HEK293T (cell line): ENCODE measurements at regions not wholly inside any gene's neighbourhood (a gene's known extent, or its start where the extent isn't known, plus 50 kb on each side); places are given as distances from the start of the nearest gene placed in this dataset.
"Not testable (repeated sequence)": the region's sequence is repeated elsewhere in the genome, so short reads cannot be mapped to it uniquely, and the experiment has no call there.

Source experiments
- CTCF ChIA-PET: fragments of 350-600 bp; formaldehyde crosslinking; extraction: SDS; loops from one replicate; lab custom pipeline; 2021; ENCODE audit warnings: antibody characterized with exemption, inconsistent platforms; lab: Yijun Ruan, JAX
- POLR2A ChIA-PET: fragments of 350-600 bp; formaldehyde crosslinking; extraction: SDS; loops from one replicate; lab custom pipeline; 2020; ENCODE audit warnings: antibody characterized with exemption, inconsistent platforms; lab: Yijun Ruan, JAX
- DNase-seq: peaks from one replicate; pipeline ENCODE4 v3.0.0; 2012; ENCODE audit warnings: mixed read lengths; ENCODE audit errors: extremely low spot score

DNA sequence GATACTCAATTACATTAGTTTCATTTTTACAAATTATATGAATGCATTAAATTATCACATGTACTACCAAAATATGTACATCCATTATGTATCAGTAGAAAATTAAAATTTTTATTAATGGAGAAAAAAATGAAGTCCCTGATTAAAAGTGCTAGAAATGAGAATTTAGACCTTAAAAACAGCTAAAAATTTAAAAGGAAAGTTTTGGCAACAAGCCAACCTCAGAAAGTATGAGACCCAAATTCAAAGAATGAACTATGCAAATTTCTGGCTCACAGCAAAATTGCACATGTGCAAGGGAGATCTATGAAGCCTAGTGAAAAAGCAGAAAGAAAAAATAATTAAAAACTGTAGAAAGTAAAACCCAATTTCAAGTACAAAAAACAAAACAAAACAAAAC, 725.1 kb upstream of the TPTE start:
- POLR2A ChIA-PET, DNase-seq, CTCF ChIA-PET: not testable (repeated sequence)

DNA sequence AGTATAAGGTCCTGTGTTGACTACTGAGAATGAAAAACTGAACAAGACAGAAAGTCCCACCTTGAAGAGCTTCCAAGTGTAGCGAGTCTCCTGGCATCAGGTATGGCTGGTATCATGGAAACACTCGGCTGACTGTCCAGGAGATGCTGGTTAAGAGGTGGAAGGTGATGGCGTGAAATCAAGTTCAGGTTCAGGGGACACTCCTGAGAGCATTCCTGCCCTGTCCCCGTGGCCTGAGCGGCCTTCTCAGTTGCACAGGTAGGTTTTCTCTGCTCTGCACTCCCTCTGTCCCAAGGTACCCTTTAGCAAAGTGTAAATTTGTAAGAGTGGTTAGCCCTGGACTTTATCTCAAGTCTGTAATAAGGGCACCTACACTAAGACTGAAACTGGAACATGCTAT, 713.7 kb upstream of the TPTE start:
- CTCF ChIA-PET, DNase-seq, POLR2A ChIA-PET: not testable (repeated sequence)

DNA sequence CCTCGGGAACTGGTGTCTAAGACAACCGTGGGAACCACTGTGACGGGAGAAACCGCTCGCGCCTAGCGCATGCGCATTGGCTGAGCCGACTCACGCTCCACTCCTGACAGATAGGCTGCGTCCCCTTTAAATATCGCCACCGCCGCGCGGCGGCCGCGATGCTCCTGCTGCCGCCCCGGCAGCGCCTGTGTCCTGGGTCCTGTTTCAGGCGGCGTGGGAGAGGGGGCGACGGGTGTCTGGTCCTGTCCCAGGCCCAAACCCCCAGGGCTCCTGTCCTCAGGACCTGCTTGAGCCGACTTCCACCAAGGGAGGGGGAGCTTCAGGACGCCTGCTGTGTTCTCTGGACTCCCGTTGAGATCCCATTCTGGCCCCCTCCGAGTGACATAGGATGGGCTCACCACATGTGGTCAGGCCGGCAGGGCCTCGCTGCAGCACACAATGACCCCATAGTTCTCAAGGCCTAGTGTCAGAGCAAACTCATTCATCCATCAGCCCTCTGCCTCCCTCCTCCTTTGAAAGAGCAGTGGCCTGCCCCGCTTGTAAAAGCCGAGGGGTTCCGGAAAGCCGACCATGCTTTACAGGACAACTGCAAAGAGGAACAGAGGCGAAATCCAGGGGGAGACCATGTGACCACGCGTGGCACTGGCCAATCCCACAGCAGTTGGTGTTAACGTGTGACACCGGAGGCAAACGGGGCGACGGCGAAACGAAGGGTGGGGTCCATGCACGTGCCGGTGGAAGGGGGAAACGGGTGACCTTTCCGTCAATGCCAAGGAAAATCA, 710.0 kb upstream of the TPTE start:
- CTCF ChIA-PET, POLR2A ChIA-PET, DNase-seq: not testable (repeated sequence)

DNA sequence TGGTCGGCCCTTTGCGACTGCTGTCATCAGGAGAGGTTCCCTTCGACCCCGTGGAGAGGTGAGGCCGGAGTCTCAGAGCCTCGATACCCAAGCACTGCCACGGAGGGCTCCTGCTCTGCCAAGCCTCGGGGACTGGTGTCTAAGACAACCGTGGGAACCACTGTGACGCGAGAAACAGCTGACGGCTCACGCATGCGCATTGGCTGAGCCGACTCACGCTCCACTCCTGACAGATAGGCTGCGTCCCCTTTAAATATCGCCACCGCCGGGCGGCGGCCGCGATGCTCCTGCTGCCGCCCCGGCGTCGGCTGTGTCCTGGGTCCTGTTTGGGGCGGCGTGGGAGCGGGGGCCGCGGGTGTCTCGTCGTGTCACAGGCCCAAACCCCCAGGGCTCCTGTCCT, 708.9 kb upstream of the TPTE start:
- POLR2A ChIA-PET, CTCF ChIA-PET, DNase-seq: not testable (repeated sequence)

DNA sequence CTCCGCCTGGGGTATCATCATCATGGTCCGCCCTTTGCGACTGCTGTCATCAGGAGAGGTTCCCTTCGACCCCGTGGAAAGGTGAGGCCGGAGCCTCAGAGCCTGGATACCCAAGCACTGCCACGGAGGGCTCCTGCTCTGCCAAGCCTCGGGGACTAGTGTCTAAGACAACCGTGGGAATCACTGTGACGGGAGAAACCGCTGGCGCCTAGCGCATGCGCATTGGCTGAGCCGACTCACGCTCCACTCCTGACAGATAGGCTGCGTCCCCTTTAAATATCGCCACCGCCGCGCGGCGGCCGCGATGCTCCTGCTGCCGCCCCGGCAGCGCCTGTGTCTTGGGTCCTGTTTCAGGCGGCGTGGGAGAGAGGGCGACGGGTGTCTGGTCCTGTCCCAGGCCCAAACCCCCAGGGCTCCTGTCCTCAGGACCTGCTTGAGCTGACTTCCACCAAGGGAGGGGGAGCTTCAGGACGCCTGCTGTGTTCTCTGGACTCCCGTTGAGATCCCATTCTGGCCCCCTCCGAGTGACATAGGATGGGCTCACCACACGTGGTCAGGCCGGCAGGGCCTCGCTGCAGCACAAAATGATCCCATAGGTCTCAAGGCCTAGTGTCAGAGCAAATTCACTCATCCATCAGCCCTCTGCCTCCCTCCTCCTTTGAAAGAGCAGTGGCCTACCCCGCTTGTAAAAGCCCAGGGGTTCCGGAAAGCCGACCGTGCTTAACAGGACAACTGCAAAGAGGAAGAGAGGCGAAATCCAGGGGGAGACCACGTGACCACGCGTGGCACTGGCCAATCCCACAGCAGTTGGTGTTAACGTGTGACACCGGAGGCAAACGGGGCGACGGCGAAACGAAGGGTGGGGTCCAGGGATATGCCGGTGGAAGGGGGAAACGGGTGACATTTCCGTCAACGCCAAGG, 707.2 kb upstream of the TPTE start:
- POLR2A ChIA-PET, DNase-seq, CTCF ChIA-PET: not testable (repeated sequence)

DNA sequence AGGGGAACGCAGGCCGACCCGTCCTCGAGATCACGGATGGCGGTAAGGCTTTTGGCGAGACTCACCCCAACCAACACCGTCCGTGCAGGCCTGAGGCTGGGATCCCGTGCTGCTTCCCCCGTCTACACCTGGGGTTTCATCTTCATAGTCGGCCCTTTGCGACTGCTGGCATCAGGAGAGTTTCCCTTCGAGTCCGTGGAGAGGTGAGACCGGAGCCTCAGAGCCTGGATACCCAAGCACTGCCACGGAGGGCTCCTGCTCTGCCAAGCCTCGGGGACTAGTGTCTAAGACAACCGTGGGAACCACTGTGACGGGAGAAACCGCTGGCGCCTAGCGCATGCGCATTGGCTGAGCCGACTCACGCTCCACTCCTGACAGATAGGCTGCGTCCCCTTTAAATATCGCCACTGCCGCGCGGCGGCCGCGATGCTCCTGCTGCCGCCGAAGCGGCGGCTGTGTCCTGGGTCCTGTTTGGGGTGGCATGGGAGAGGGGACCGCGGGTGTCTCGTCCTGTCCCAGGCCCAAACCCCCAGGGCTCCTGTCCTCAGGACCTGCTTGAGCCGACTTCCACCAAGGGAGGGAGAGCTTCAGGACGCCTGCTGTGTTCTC, 706.1 kb upstream of the TPTE start:
- CTCF ChIA-PET, POLR2A ChIA-PET, DNase-seq: not testable (repeated sequence)

DNA sequence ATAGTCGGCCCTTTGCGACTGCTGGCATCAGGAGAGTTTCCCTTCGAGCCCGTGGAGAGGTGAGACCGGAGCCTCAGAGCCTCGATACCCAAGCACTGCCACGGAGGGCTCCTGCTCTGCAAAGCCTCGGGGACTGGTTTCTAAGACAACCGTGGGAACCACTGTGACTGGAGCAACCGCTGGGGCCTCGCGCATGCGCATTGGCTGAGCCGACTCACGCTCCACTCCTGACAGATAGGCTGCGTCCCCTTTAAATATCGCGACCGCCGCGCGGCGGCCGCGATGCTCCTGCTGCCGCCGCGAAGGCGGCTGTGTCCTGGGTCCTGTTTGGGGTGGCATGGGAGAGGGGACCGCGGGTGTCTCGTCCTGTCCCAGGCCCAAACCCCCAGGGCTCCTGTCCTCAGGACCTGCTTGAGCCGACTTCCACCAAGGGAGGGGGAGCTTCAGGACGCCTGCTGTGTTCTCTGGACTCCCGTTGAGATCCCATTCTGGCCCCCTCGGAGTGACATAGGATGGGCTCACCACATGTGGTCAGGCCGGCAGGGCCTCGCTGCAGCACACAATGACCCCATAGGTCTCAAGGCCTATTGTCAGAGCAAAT, 704.5 kb upstream of the TPTE start:
- CTCF ChIA-PET, DNase-seq, POLR2A ChIA-PET: not testable (repeated sequence)

DNA sequence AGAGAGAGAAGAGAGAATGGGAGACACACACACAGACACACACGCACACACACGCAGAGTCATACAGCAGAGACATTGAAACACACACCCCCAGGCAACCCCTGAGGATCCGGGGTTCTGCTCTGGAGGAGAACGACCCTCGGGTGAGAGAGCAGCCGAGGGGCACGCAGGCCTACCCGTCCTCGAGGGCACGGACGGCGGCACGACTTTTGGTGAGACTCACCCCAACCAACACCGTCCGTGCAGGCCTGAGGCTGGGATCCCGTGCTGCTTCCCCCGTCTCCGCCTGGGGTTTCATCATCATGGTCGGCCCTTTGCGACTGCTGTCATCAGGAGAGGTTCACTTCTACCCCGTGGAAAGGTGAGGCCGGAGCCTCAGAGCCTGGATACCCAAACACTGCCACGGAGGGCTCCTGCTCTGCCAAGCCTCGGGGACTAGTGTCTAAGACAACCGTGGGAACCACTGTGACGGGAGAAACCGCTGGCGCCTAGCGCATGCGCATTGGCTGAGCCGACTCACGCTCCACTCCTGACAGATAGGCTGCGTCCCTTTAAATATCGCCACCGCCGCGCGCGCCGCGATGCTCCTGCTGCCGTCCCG, 703.4 kb upstream of the TPTE start:
- DNase-seq, POLR2A ChIA-PET, CTCF ChIA-PET: not testable (repeated sequence)

DNA sequence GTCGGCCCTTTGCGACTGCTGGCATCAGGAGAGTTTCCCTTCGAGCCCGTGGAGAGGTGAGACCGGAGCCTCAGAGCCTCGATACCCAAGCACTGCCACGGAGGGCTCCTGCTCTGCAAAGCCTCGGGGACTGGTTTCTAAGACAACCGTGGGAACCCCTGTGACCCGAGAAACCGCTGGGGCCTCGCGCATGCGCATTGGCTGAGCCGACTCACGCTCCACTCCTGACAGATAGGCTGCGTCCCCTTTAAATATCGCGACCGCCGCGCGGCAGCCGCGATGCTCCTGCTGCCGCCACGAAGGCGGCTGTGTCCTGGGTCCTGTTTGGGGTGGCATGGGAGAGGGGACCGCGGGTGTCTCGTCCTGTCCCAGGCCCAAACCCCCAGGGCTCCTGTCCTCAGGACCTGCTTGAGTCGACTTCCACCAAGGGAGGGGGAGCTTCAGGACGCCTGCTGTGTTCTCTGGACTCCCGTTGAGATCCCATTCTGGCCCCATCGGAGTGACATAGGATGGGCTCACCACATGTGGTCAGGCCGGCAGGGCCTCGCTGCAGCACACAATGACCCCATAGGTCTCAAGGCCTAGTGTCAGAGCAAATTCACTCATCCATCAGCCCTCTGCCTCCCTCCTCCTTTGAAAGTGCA, 701.7 kb upstream of the TPTE start:
- DNase-seq, POLR2A ChIA-PET, CTCF ChIA-PET: not testable (repeated sequence)

DNA sequence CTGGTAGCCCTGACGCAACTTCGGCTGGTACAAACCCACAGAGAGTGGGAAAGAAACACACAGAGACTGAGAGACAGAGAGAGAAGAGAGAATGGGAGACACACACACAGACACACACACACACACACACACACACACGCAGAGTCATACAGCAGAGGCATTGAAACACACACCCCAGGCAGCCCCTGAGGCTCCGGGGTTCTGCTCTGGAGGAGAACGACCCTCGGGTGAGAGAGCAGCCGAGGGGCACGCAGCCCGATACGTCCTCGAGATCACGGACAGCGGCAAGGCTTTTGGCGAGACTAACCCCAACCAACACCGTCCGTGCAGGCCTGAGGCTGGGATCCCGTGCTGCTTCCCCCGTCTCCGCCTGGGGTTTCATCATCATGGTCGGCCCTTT, 700.8 kb upstream of the TPTE start:
- POLR2A ChIA-PET, CTCF ChIA-PET, DNase-seq: not testable (repeated sequence)

DNA sequence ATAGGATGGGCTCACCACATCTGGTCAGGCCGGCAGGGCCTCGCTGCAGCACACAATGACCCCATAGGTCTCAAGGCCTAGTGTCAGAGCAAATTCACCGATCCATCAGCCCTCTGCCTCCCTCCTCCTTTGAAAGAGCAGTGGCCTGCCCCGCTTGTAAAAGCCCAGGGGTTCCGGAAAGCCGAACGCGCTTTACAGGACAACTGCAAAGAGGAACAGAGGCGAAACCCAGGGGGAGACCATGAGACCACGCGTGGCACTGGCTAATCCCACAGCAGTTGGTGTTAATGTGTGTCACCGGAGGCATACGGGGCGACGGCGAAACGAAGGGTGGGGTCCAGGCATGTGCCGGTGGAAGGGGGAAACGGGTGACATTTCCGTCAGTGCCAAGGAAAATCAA, 699.9 kb upstream of the TPTE start:
- POLR2A ChIA-PET, CTCF ChIA-PET, DNase-seq: not testable (repeated sequence)

DNA sequence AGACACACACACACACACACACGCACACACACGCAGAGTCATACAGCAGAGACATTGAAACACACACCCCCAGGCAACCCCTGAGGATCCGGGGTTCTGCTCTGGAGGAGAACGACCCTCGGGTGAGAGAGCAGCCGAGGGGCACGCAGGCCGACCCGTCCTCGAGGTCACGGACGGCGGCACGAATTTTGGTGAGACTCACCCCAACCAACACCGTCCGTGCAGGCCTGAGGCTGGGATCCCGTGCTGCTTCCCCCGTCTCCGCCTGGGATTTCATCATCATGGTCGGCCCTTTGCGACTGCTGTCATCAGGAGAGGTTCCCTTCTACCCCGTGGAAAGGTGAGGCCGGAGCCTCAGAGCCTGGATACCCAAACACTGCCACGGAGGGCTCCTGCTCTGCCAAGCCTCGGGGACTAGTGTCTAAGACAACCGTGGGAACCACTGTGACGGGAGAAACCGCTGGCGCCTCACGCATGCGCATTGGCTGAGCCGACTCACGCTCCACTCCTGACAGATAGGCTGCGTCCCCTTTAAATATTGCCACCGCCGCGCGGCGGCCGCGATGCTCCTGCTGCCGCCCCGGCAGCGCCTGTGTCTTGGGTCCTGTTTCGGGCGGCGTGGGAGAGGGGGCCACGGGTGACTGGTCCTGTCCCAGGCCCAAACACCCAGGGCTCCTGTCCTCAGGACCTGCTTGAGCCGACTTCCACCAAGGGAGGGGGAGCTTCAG, 699.1 kb upstream of the TPTE start:
- POLR2A ChIA-PET, CTCF ChIA-PET, DNase-seq: not testable (repeated sequence)

DNA sequence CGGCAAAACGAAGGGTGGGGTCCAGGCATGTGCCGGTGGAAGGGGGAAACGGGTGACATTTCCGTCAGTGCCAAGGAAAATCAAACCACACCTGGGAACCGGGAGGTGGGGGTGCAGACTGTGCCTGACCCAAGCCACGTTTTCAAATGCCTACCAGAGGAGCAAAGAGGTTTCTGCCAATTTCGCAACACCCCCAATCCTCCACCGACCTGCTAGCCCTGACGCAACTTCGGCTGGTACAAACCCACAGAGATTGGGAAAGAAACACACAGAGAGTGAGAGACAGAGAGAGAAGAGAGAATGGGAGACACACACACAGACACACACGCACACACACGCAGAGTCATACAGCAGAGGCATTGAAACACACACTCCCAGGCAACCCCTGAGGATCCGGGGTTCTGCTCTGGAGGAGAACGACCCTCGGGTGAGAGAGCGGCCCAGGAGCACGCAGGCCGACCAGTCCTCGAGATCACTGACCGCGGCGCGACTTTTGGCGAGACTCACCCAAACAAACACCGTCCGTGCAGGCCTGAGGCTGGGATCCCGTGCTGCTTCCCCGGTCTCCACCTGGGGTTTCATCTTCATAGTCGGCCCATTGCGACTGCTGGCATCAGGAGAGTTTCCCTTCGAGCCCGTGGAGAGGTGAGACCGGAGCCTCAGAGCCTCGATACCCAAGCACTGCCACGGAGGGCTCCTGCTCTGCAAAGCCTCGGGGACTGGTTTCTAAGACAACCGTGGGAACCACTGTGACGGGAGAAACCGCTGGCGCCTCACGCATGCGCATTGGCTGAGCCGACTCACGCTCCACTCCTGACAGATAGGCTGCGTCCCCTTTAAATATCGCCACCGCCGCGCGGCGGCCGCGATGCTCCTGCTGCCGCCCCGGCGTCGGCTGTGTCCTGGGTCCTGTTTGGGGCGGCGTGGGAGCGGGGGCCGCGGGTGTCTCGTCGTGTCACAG, 697.9 kb upstream of the TPTE start:
- CTCF ChIA-PET, DNase-seq, POLR2A ChIA-PET: not testable (repeated sequence)

DNA sequence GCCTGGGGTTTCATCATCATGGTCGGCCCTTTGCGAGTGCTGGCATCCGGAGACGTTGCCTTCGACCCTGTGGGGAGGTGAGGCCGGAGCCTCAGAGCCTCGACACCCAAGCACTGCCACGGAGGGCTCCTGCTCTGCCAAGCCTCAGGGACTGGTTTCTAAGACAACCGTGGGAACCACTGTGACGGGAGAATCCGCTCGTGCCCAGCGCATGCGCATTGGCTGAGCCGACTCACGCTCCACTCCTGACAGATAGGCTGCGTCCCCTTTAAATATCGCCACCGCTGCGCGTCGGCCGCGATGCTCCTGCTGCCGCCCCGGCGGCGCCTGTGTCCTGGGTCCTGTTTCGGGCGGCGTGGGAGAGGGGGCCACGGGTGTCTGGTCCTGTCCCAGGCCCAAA, 690.6 kb upstream of the TPTE start:
- POLR2A ChIA-PET, CTCF ChIA-PET, DNase-seq: not testable (repeated sequence)

DNA sequence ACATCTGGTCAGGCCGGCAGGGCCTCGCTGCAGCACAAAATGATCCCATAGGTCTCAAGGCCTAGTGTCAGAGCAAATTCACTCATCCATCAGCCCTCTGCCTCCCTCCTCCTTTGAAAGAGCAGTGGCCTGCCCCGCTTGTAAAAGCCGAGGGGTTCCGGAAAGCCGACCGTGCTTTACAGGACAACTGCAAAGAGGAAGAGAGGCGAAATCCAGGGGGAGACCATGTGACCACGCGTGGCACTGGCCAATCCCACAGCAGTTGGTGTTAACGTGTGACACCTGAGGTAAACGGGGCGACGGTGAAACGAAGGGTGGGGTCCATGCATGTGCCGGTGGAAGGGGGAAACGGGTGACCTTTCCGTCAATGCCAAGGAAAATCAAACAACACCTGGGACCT, 688.6 kb upstream of the TPTE start:
- POLR2A ChIA-PET, DNase-seq, CTCF ChIA-PET: not testable (repeated sequence)

DNA sequence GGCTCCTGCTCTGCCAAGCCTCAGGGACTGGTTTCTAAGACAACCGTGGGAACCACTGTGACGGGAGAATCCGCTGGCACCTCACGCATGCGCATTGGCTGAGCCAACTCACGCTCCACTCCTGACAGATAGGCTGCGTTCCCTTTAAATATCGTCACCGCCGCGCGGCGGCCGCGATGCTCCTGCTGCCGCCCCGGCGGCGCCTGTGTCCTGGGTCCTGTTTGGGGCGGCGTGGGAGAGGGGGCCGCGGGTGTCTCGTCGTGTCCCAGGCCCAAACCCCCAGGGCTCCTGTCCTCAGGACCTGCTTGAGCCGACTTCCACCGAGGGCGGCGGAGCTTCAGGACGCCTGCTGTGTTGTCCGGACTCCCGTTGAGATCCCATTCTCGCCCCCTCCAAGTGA, 684.8 kb upstream of the TPTE start:
- CTCF ChIA-PET, DNase-seq, POLR2A ChIA-PET: not testable (repeated sequence)
